ENCODE measurements at regions not wholly inside any gene's neighbourhood (a gene's known extent, or its start where the extent isn't known, plus 50 kb on each side); places are given as distances from the start of the nearest gene placed in this dataset.

GRCh38 chr17:13403982-13404946, 197.5 kb downstream of the HS3ST3A1 start:
- DNase-seq: no peak

- no peak for DNase-seq
Measured at GRCh38 chr17:13400491-13400890, 201.2 kb downstream of the HS3ST3A1 start.

GRCh38 chr17:13398853-13399252, 202.9 kb downstream of the HS3ST3A1 start:
- no peak for DNase-seq

GRCh38 chr17:13398091-13398490, 203.6 kb downstream of the HS3ST3A1 start:
- no peak for DNase-seq

- DNase-seq: no peak
Measured at GRCh38 chr17:13395862-13396261, 205.9 kb downstream of the HS3ST3A1 start.

DNA sequence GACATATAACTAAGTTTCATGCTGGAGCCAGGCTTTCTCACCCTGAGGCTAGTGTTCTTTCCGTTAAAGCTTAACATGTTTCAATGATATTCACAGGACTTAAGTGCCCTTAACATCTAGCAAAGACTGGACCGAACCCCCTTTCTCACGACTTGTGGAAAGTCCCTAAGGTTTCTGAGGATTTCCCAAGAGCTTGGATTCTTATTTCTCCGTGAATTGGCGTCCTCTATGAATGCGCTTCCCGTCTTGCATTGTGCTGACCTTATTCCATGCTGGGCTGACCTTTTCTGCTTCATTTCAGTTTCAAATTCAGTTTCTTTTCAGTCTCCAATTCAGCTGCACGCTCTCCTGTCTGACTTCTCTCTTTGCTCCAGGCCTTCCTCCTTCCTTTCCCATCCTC, 206.4 kb downstream of the HS3ST3A1 start:
- no peak for DNase-seq

GRCh38 chr17:13393841-13394710, 207.7 kb downstream of the HS3ST3A1 start:
- DNase-seq: peak; percentile 92

DNA sequence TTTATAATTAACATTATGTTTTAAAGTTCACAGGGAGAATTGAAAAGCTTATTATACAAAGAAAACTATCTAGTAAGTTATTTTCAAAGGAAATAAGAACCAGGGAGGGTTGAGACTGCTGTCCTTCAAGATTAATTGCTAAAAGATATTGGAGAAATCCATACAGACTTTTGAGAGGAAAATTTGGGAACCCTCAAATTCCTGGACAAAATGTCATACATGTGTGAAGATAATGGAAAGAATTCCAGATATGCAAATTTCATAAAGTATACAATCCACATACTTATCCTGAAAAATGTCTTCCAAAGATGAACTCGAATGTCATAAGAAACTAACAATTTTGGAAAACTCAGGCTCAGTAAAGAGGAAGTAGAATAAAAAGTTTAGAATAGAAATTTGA, 213.8 kb downstream of the HS3ST3A1 start:
- DNase-seq: no peak

DNA sequence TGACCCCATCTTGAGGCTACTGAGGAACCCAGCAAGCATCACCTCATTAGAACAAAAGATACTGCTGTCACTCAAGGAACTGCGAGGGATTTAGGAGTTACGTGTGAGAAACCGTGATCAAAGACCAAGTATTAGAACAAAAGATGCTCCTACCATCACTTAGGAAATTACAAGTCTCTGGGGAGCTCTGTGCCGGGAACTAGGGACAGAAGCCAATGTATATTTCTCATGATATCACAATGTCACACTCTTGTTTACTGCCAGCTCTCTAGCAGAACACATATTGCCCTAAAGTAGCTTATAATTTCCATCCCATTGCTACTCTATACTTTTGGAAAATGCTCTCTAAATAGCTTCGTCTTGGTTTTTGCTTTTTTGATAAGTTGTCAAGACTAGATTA, 214.5 kb downstream of the HS3ST3A1 start:
- no peak for DNase-seq

DNA sequence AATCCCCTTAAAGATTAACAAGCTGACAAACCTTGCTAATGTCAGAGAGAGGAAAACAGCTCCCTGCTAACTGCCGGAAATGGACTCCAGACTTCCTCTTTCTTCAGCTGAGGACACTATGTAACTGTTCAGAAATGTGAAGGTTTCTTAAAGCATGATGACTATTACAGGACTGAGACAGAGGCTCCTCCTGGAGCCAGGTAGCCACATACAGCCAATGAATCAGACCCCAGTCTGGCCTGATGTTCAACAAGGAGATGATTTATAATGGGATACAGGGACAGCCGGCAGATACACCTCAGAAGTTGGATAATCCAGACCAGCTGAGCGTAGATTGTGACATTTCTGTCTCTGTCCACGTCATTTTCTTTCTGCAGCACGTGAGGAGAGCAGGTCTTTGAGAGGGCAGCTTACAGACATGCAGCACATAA, 216.2 kb downstream of the HS3ST3A1 start:
- DNase-seq: no peak

GRCh38 chr17:13384626-13385025, 217.1 kb downstream of the HS3ST3A1 start:
- no peak for DNase-seq

- DNase-seq: no peak
Measured at GRCh38 chr17:13378361-13378760, 223.4 kb downstream of the HS3ST3A1 start.

- no peak for DNase-seq
Measured at GRCh38 chr17:13374203-13375143, 227.3 kb downstream of the HS3ST3A1 start.

- DNase-seq: no peak
Measured at GRCh38 chr17:13372432-13372831, 229.3 kb downstream of the HS3ST3A1 start.

DNA sequence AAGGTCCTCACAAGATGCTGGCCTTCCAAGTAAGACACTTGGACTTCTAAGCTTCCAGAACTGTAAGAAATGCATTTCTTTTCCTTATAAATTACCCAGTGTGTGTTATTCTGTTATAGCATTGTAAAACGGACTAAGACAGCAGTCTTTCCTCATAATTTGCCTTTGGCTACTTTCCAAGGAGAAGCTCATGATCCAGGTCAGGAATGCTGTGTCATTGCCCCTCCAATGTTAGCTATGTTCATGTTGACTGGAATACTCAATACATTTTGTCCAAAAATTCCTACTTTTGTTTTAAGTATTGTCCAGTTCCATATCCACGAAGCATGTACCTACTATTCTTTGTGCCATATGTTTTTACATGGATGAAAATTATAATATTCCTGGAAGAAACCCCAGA, 234.6 kb downstream of the HS3ST3A1 start:
- DNase-seq: no peak

- peak; percentile 63 for DNase-seq
Measured at GRCh38 chr17:13365331-13365730, 236.4 kb downstream of the HS3ST3A1 start.

GRCh38 chr17:13363771-13364170, 238.0 kb downstream of the HS3ST3A1 start:
- no peak for DNase-seq

DNA sequence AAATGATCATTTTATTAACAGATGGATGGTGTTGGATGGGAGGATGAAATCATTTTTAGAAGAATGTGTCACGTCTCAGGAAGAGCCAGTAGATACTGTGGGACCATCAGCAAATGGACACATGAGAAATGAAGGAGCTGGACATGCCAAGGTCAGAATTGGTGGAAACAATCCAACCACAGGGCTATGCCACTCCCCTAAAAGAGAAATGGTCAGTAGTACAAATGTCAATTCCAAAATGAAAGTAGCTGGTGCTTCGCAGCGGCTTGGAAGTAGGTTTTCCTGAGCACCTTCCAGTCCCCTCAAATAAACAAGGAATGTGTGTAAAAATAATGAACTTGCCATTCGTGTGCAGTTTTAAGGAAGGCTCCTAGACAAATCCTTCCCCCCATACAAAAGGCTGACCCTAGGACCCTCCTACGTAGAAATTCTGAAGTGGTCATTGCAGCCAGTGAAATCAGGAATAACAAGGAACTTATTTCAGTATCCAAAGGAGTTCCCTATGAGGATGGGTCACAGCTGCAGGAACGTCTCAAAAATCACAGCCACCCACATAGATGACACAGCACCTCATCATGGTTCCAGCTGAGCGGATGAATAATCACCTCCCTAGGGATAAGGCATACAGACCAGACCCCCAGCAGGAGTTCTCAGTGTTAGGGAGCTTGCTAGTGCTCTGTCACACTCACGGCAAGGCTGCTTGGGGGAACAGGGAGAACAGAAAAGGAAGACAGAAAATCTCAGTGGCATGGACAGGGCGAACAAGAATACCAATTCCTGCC, 239.2 kb downstream of the HS3ST3A1 start:
- DNase-seq: peak; percentile 84

DNA sequence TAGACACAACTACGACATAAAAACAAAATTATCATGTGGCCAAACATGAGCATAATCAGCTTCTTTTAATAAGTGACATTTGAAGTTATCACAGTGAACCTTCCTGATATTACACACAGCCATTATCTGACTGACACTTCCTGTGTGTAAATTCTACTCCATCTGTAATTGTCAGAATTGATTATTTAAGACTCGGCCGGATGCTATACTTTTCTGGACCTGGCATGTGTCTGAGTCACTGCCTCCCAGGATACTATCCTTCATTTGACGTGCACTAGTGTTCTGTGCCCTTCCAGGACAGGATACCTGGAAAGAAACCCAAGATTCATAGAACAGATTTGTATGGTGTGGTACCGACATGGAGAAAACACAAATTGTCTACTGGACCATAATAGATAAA, 242.0 kb downstream of the HS3ST3A1 start:
- no peak for DNase-seq

DNA sequence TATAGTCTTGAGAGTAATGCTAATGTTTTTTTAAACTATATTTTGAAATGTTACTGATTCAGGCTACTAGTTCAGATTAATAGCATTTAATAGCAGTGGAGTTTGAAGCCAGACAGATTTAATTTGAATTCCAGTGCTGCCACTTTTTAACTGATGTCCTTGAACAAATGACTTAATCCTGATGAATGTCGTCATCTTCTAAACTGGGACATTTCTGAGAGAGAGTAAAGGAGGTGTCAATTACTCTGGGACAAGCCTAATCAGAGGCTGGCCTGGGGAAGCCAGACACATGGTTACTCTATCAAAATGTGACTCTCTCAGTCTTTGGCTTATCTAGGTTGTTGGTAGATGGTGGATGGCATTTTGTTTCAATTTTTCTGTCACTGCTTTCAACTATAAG, 246.7 kb downstream of the HS3ST3A1 start:
- no peak for DNase-seq

DNA sequence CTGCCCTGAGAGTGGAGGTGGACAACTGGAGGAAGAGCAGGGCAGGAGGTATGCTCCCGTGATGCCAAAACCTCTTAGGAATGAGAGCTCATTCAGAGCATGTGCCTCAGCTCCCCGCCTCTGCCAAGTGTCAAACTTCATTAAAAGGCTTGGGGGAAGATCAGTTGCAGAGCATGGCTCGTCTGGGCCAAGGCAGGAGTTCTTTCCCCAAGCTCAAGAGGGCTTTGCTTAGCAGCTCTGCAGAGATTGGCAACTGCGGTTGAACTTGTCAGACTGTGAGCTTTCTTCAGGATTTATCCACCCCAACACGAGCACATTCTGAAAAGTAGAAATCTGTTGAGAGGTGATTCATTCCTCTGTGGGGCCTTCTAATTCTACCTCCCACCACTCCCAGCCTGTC, 248.1 kb downstream of the HS3ST3A1 start:
- peak; percentile 61 for DNase-seq

All from HCEC 1CT (cell line).